ENCODE measurements at regions not wholly inside any gene's neighbourhood (a gene's known extent, or its start where the extent isn't known, plus 50 kb on each side); places are given as distances from the start of the nearest gene placed in this dataset.
"Not testable (repeated sequence)": the region's sequence is repeated elsewhere in the genome, so short reads cannot be mapped to it uniquely, and the experiment has no call there.

DNA sequence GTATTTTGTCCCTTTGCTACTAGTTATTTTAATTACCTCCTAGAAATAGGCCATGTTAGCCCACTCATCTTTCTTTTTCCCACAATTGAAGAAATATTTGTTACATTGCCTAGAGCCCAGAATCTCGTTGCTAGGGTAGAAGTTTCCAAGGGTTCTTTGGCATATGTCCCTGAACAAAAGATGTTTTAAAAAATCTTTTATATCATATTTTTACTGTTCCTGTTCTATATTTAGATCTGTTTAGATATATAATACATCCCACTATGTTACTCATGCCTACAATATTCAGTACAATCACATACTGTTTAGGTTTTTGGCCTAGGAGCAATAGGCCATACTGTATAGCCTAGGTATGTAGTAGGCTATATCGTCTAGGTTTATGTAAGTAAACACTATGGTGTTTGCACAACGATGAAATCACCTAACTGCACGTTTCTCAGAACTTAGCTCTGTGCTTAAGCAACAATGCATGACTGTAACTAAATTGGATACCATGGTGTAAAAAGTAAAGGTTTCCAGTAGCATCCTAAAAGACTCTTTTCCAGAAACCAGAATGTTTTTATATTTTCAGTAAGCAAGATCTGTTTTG is 236.0 kb upstream of the SLIT2 start:
- Histone ChIP-seq H3K27me3 (no peaks in the 10 kb centered on the region; the same call in 1 of the 2 replicates), H3K27ac (no peak overlapping the region), H3K9me3 (replicated peaks) (no peaks in the 10 kb centered on the region), H3K36me3 (no peaks in the 10 kb centered on the region), H3K4me3 (no peak overlapping the region), H3K4me1 (no peaks in the 10 kb centered on the region)
- DNase-seq, result no peak

DNA sequence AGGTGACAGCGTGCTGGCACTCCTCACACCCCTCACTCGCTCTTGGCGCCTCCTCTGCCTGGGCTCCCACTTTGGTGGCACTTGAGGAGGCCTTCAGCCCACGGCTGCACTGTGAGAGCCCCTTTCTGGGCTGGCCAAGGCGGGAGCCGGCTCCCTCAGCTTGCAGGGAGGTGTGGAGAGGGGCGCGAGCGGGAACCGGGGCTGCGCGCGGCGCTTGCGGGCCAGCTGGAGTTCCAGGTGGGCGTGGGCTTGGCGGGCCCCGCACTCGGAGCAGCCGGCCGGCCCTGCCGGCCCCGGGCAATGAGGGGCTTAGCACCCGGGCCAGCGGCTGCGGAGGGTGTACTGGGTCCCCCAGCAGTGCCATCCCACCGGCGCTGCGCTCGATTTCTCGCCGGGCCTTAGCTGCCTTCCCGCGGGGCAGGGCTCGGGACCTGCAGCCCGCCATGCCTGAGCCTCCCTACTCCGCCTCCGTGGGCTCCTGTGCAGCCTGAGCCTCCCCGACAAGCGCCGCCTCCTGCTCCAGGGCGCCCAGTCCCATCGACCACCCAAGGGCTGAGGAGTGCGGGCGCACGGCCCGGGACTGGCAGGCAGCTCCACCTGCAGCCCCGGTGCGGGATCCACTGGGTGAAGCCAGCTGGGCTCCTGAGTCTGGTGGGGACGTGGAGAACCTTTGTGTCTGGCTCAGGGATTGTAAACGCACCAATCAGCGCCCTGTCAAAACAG is 247.7 kb upstream of the SLIT2 start:
- H3K27me3 ChIP-seq; DNase-seq; H3K27ac ChIP-seq; H3K36me3 ChIP-seq; H3K9me3 ChIP-seq (replicated peaks); H3K4me1 ChIP-seq; H3K4me3 ChIP-seq: not testable (repeated sequence)

- Histone ChIP-seq H3K9me3 (replicated peaks) (no peaks in the 10 kb centered on the region), H3K36me3 (no peaks in the 10 kb centered on the region)
- no peak for DNase-seq
Observed at GRCh38 chr4:19999775-20000414, 251.8 kb upstream of the SLIT2 start.

GRCh38 chr4:19999276-19999675 is 252.4 kb upstream of the SLIT2 start:
- no peak overlapping the region for H3K27ac ChIP-seq
- H3K4me3 ChIP-seq, result no peak overlapping the region
- H3K36me3 ChIP-seq, result no peaks in the 10 kb centered on the region
- H3K27me3 ChIP-seq, result no peaks in the 10 kb centered on the region
- no peak for DNase-seq
- H3K9me3 ChIP-seq (replicated peaks), result no peaks in the 10 kb centered on the region
- no peaks in the 10 kb centered on the region for H3K4me1 ChIP-seq

More at GRCh38 chr4:19999775-20000414, 251.8 kb upstream of the SLIT2 start:
- Histone ChIP-seq H3K27ac (no peak overlapping the region), H3K4me3 (no peak overlapping the region), H3K27me3 (no peaks in the 10 kb centered on the region), H3K4me1 (no peaks in the 10 kb centered on the region)

- H3K4me3 ChIP-seq, result no peak overlapping the region
- H3K9me3 ChIP-seq (replicated peaks), result no peaks in the 10 kb centered on the region
- no peak overlapping the region for H3K27ac ChIP-seq
Observed at GRCh38 chr4:19993242-19993641, 258.5 kb upstream of the SLIT2 start.

GRCh38 chr4:19992471-19993093 is 259.1 kb upstream of the SLIT2 start:
- Histone ChIP-seq H3K4me3 (no peak overlapping the region), H3K27ac (no peak overlapping the region), H3K27me3 (no peaks in the 10 kb centered on the region), H3K36me3 (no peaks in the 10 kb centered on the region), H3K9me3 (replicated peaks) (no peaks in the 10 kb centered on the region), H3K4me1 (no peaks in the 10 kb centered on the region)
- DNase-seq, result no peak

More at GRCh38 chr4:19993242-19993641, 258.5 kb upstream of the SLIT2 start:
- DNase-seq, result no peak
- no peaks in the 10 kb centered on the region for H3K27me3 ChIP-seq
- no peaks in the 10 kb centered on the region for H3K4me1 ChIP-seq
- H3K36me3 ChIP-seq, result no peaks in the 10 kb centered on the region

DNA sequence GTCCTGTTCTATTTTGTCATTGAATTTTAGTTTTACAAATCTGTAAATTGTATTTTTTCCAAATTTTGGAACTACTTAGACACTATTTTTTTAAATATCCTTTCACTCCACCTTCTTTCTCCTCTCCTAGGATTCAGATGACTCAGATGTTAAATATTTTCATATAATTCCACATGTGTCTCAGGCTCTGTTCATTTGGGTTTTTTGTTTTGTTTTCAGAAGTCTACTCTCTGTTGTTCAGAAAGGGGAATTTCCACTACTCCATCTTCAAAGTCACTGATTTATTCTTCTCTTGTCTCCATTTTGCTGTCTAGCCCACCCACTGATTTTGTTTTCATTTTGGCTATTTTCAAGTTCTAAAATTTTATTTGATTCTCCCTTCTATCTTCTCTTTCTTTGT is 264.0 kb upstream of the SLIT2 start:
- no peak overlapping the region for H3K27ac ChIP-seq
- no peak for DNase-seq

GRCh38 chr4:19983072-19983471 is 268.6 kb upstream of the SLIT2 start:
- no peaks in the 10 kb centered on the region; the same call in 1 of the 2 replicates for H3K27me3 ChIP-seq
- H3K27ac ChIP-seq, result no peak overlapping the region
- DNase-seq, result no peak
- no peak overlapping the region for H3K4me3 ChIP-seq
- no peaks in the 10 kb centered on the region for H3K9me3 ChIP-seq (replicated peaks)
- no peaks in the 10 kb centered on the region for H3K4me1 ChIP-seq
- no peaks in the 10 kb centered on the region for H3K36me3 ChIP-seq

More for the DNA sequence above, 264.0 kb upstream of the SLIT2 start:
- Histone ChIP-seq H3K36me3 (no peaks in the 10 kb centered on the region), H3K9me3 (replicated peaks) (no peaks in the 10 kb centered on the region), H3K4me3 (no peak overlapping the region), H3K4me1 (no peaks in the 10 kb centered on the region), H3K27me3 (no peaks in the 10 kb centered on the region)

DNA sequence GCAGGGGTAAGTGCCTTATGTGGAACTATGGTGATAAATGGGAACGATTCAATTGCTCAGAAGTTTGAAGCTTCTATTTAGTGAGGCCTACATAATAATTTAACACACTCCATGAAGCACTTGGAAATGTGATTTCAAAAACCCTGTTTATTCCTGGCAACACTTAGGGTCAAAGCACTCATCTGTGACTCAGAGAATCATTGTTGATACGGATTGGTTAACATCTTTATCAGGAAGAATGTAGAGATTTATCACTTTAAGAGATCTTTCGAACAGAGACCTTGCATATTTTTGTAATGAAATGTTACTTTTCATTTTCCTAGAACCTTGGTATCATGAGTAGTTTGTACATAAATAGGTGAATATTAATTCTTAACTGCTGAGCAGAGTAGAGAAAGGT is 269.1 kb upstream of the SLIT2 start:
- H3K27ac ChIP-seq, result no peak overlapping the region
- no peak overlapping the region for H3K4me3 ChIP-seq
- no peak for DNase-seq
- H3K4me1 ChIP-seq, result no peaks in the 10 kb centered on the region
- H3K36me3 ChIP-seq, result no peaks in the 10 kb centered on the region
- no peaks in the 10 kb centered on the region; the same call in 1 of the 2 replicates for H3K27me3 ChIP-seq
- H3K9me3 ChIP-seq (replicated peaks), result no peaks in the 10 kb centered on the region

DNA sequence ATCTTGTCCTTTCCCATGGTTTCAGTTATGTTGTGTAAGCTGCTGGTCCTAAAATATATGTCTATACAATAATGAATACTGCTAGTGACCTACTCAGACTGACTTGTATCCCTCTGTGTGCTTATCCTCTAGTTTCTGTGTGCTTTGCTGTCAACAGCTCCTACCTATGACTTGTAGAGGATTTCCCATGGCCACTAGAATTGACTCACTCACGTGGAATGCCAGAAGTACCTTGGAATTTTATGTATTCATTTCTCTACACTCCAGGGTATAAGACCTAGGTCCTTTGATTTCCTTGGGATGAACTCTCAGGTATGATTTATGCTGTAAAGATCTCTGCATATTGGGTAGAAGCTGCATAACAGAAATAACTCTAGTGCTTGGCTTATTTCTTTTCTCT is 279.9 kb upstream of the SLIT2 start:
- H3K9me3 ChIP-seq (replicated peaks), result no peaks in the 10 kb centered on the region; the same call in 1 of the 2 replicates
- no peak for DNase-seq
- H3K27ac ChIP-seq, result no peak overlapping the region
- no peaks in the 10 kb centered on the region for H3K4me1 ChIP-seq
- H3K4me3 ChIP-seq, result no peak overlapping the region
- H3K27me3 ChIP-seq, result no peaks in the 10 kb centered on the region
- H3K36me3 ChIP-seq, result no peaks in the 10 kb centered on the region

- Histone ChIP-seq H3K4me1 (no peaks in the 10 kb centered on the region), H3K27me3 (no peaks in the 10 kb centered on the region), H3K27ac (no peak overlapping the region), H3K36me3 (no peaks in the 10 kb centered on the region), H3K9me3 (replicated peaks) (no peaks in the 10 kb centered on the region; the same call in 1 of the 2 replicates), H3K4me3 (no peak overlapping the region)
- no peak for DNase-seq
Observed at GRCh38 chr4:19969492-19969891, 282.2 kb upstream of the SLIT2 start.

- no peaks in the 10 kb centered on the region for H3K4me1 ChIP-seq
- no peaks in the 10 kb centered on the region for H3K9me3 ChIP-seq (replicated peaks)
- H3K36me3 ChIP-seq, result no peaks in the 10 kb centered on the region
- no peaks in the 10 kb centered on the region for H3K27me3 ChIP-seq
- no peak overlapping the region for H3K4me3 ChIP-seq
- DNase-seq, result no peak
- H3K27ac ChIP-seq, result no peak overlapping the region
Observed at GRCh38 chr4:19961091-19961490, 290.6 kb upstream of the SLIT2 start.

GRCh38 chr4:19958848-19959247 is 292.9 kb upstream of the SLIT2 start:
- no peaks in the 10 kb centered on the region for H3K36me3 ChIP-seq
- no peaks in the 10 kb centered on the region for H3K4me1 ChIP-seq
- no peak overlapping the region for H3K4me3 ChIP-seq
- H3K27ac ChIP-seq, result no peak overlapping the region
- no peaks in the 10 kb centered on the region for H3K9me3 ChIP-seq (replicated peaks)
- H3K27me3 ChIP-seq, result no peaks in the 10 kb centered on the region
- no peak for DNase-seq

GRCh38 chr4:19947349-19947748 is 304.4 kb upstream of the SLIT2 start:
- H3K4me3 ChIP-seq, result no peak overlapping the region
- no peaks in the 10 kb centered on the region for H3K4me1 ChIP-seq
- no peaks in the 10 kb centered on the region for H3K27me3 ChIP-seq
- no peak for DNase-seq
- H3K36me3 ChIP-seq, result no peaks in the 10 kb centered on the region
- no peak overlapping the region for H3K27ac ChIP-seq
- no peaks in the 10 kb centered on the region for H3K9me3 ChIP-seq (replicated peaks)

GRCh38 chr4:19945979-19946380 is 305.7 kb upstream of the SLIT2 start:
- no peaks in the 10 kb centered on the region for H3K4me1 ChIP-seq
- H3K36me3 ChIP-seq, result no peaks in the 10 kb centered on the region
- no peaks in the 10 kb centered on the region for H3K27me3 ChIP-seq
- no peaks in the 10 kb centered on the region for H3K9me3 ChIP-seq (replicated peaks)
- peak; percentile 10 to 56 for DNase-seq
- H3K27ac ChIP-seq, result no peak overlapping the region
- H3K4me3 ChIP-seq, result no peak overlapping the region

Measured in SJCRH30 (cell line).